HFF-Myc (cell line): ENCODE measurements at regions not wholly inside any gene's neighbourhood (a gene's known extent, or its start where the extent isn't known, plus 50 kb on each side); places are given as distances from the start of the nearest gene placed in this dataset.

ENCODE experiments used
- DNase-seq: peaks from one replicate; pipeline ENCODE4 v3.0.0-alpha.2; 2011; ENCODE audit warnings: low read depth; ENCODE audit errors: extremely low read depth
- H3K4me3 ChIP-seq: replicated peaks from 2 replicates; pipeline ENCODE4 v1.5.1; 2011; ENCODE audit warnings: low read depth, mild to moderate bottlenecking, control low read depth, low read length
- CTCF ChIP-seq: IDR thresholded peaks from 2 replicates; pipeline ENCODE4 v1.5.1; 2012; ENCODE audit warnings: mild to moderate bottlenecking, low read depth, low read length, control low read depth; ENCODE audit errors: missing control alignments

- no peak overlapping the region for H3K4me3 ChIP-seq
- TF ChIP-seq CTCF, result no peak
- DNase-seq, result no peak
Observed at GRCh38 chr3:35422836-35423601, 216.3 kb upstream of the ARPP21 start.

- no peak overlapping the region for H3K4me3 ChIP-seq
- DNase-seq, result no peak
- TF ChIP-seq CTCF, result no peak
Observed at GRCh38 chr3:35426366-35426958, 212.9 kb upstream of the ARPP21 start.

- no peak overlapping the region for H3K4me3 ChIP-seq
- no peak for TF ChIP-seq CTCF
- no peak for DNase-seq
Observed at GRCh38 chr3:35437381-35437780, 201.9 kb upstream of the ARPP21 start.

GRCh38 chr3:35438101-35438500 is 201.2 kb upstream of the ARPP21 start:
- DNase-seq, result no peak
- no peak overlapping the region for H3K4me3 ChIP-seq
- TF ChIP-seq CTCF, result no peak

GRCh38 chr3:35439663-35440062 is 199.7 kb upstream of the ARPP21 start:
- TF ChIP-seq CTCF, result no peak
- DNase-seq, result no peak
- H3K4me3 ChIP-seq, result no peak overlapping the region

- TF ChIP-seq CTCF, result no peak
- DNase-seq, result no peak
Observed at GRCh38 chr3:35440826-35441225, 198.5 kb upstream of the ARPP21 start.

More at GRCh38 chr3:35440826-35441225, 198.5 kb upstream of the ARPP21 start:
- H3K4me3 ChIP-seq, result no peak overlapping the region
